H1 (cell line): ENCODE measurements at regions not wholly inside any gene's neighbourhood (a gene's known extent, or its start where the extent isn't known, plus 50 kb on each side); places are given as distances from the start of the nearest gene placed in this dataset.

ENCODE experiments used
- ATF3 ChIP-seq: IDR thresholded peaks from 2 replicates; pipeline ENCODE4 v1.6.1; 2011; ENCODE audit warnings: low read depth, mild to moderate bottlenecking, low read length; ENCODE audit not compliant: insufficient read depth
- CBX5 ChIP-seq: fragments of 300-800, 300-1000 bp; sonication (generic); IDR thresholded peaks from 2 replicates; pipeline ENCODE4 v1.7.1; 2016; ENCODE audit warnings: antibody characterized with exemption, low read length, low read depth
- HDAC2 ChIP-seq, 2 experiments: fragments of 300-600 bp in 1 of 2; sonication (generic) in 1 of 2; IDR thresholded peaks; 2 replicates each; pipeline ENCODE4 v1.6.1; 2011 to 2012; ENCODE audit warnings: low read depth in 2 of 2, low read length in 2 of 2, mild to moderate bottlenecking in 2 of 2, moderate library complexity in 2 of 2, borderline replicate concordance in 1 of 2, inconsistent platforms in 1 of 2
- RBBP5 ChIP-seq: IDR thresholded peaks from 2 replicates; pipeline ENCODE4 v1.7.1; 2012; ENCODE audit warnings: low read depth, mild to moderate bottlenecking, inconsistent platforms, low read length, moderate library complexity, borderline replicate concordance
- TF ChIP-seq, protein P1 (sequence below): fragments of 300-600 bp; sonication (generic); IDR thresholded peaks from 2 replicates; pipeline ENCODE4 v1.7.1; 2012; ENCODE audit warnings: low read length, moderate library complexity, mild to moderate bottlenecking, inconsistent platforms; ENCODE audit not compliant: insufficient replicate concordance

- TF ChIP-seq, protein P1, sequence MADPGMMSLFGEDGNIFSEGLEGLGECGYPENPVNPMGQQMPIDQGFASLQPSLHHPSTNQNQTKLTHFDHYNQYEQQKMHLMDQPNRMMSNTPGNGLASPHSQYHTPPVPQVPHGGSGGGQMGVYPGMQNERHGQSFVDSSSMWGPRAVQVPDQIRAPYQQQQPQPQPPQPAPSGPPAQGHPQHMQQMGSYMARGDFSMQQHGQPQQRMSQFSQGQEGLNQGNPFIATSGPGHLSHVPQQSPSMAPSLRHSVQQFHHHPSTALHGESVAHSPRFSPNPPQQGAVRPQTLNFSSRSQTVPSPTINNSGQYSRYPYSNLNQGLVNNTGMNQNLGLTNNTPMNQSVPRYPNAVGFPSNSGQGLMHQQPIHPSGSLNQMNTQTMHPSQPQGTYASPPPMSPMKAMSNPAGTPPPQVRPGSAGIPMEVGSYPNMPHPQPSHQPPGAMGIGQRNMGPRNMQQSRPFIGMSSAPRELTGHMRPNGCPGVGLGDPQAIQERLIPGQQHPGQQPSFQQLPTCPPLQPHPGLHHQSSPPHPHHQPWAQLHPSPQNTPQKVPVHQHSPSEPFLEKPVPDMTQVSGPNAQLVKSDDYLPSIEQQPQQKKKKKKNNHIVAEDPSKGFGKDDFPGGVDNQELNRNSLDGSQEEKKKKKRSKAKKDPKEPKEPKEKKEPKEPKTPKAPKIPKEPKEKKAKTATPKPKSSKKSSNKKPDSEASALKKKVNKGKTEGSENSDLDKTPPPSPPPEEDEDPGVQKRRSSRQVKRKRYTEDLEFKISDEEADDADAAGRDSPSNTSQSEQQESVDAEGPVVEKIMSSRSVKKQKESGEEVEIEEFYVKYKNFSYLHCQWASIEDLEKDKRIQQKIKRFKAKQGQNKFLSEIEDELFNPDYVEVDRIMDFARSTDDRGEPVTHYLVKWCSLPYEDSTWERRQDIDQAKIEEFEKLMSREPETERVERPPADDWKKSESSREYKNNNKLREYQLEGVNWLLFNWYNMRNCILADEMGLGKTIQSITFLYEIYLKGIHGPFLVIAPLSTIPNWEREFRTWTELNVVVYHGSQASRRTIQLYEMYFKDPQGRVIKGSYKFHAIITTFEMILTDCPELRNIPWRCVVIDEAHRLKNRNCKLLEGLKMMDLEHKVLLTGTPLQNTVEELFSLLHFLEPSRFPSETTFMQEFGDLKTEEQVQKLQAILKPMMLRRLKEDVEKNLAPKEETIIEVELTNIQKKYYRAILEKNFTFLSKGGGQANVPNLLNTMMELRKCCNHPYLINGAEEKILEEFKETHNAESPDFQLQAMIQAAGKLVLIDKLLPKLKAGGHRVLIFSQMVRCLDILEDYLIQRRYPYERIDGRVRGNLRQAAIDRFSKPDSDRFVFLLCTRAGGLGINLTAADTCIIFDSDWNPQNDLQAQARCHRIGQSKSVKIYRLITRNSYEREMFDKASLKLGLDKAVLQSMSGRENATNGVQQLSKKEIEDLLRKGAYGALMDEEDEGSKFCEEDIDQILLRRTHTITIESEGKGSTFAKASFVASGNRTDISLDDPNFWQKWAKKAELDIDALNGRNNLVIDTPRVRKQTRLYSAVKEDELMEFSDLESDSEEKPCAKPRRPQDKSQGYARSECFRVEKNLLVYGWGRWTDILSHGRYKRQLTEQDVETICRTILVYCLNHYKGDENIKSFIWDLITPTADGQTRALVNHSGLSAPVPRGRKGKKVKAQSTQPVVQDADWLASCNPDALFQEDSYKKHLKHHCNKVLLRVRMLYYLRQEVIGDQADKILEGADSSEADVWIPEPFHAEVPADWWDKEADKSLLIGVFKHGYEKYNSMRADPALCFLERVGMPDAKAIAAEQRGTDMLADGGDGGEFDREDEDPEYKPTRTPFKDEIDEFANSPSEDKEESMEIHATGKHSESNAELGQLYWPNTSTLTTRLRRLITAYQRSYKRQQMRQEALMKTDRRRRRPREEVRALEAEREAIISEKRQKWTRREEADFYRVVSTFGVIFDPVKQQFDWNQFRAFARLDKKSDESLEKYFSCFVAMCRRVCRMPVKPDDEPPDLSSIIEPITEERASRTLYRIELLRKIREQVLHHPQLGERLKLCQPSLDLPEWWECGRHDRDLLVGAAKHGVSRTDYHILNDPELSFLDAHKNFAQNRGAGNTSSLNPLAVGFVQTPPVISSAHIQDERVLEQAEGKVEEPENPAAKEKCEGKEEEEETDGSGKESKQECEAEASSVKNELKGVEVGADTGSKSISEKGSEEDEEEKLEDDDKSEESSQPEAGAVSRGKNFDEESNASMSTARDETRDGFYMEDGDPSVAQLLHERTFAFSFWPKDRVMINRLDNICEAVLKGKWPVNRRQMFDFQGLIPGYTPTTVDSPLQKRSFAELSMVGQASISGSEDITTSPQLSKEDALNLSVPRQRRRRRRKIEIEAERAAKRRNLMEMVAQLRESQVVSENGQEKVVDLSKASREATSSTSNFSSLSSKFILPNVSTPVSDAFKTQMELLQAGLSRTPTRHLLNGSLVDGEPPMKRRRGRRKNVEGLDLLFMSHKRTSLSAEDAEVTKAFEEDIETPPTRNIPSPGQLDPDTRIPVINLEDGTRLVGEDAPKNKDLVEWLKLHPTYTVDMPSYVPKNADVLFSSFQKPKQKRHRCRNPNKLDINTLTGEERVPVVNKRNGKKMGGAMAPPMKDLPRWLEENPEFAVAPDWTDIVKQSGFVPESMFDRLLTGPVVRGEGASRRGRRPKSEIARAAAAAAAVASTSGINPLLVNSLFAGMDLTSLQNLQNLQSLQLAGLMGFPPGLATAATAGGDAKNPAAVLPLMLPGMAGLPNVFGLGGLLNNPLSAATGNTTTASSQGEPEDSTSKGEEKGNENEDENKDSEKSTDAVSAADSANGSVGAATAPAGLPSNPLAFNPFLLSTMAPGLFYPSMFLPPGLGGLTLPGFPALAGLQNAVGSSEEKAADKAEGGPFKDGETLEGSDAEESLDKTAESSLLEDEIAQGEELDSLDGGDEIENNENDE, result no peak
- TF ChIP-seq RBBP5, result no peak
- no peak for TF ChIP-seq CBX5
- TF ChIP-seq HDAC2 (IDR thresholded peaks at IDR 0.05; ENCODE audit: borderline replicate concordance in 1 of 2, low read depth in 2 of 2, low read length in 2 of 2), result no peak
- TF ChIP-seq ATF3, result no peak
These were observed 513.0 kb downstream of the NUF2 start (continued) for GRCh38 chr1:163834778-163835177.
